ENCODE measurements at regions not wholly inside any gene's neighbourhood (a gene's known extent, or its start where the extent isn't known, plus 50 kb on each side); places are given as distances from the start of the nearest gene placed in this dataset.

GRCh38 chr5:125559296-125559695 lies 812.9 kb upstream of the ZNF608 start:
- TF ChIP-seq CTCF (conservative IDR thresholded peaks at IDR 0.05) = no peak
- no peak overlapping the region for H3K27ac ChIP-seq

- H3K27ac ChIP-seq = no peak overlapping the region
- no peak for TF ChIP-seq CTCF (conservative IDR thresholded peaks at IDR 0.05)
Measured at GRCh38 chr5:125560476-125561225, 814.2 kb upstream of the ZNF608 start.

GRCh38 chr5:125564317-125564975 lies 818.0 kb upstream of the ZNF608 start:
- TF ChIP-seq CTCF (conservative IDR thresholded peaks at IDR 0.05) = no peak
- no peak overlapping the region for H3K27ac ChIP-seq

GRCh38 chr5:125574491-125575044 lies 828.1 kb upstream of the ZNF608 start:
- no peak overlapping the region for H3K27ac ChIP-seq
- TF ChIP-seq CTCF (conservative IDR thresholded peaks at IDR 0.05) = no peak

GRCh38 chr5:125575171-125575890 lies 828.9 kb upstream of the ZNF608 start:
- no peak overlapping the region for H3K27ac ChIP-seq
- TF ChIP-seq CTCF (conservative IDR thresholded peaks at IDR 0.05) = no peak

GRCh38 chr5:125575891-125576505 lies 829.6 kb upstream of the ZNF608 start:
- TF ChIP-seq CTCF (conservative IDR thresholded peaks at IDR 0.05) = peak; percentile 11; the same call in 1 of the 2 replicates
- 0 out of 2 replicates have a peak overlapping the region, but pooled peaks have one; percentile 14 for H3K27ac ChIP-seq

Measured in VCaP (cell line).